Posterior vena cava (tissue), 2 donors: ENCODE measurements at regions not wholly inside any gene's neighbourhood (a gene's known extent, or its start where the extent isn't known, plus 50 kb on each side); places are given as distances from the start of the nearest gene placed in this dataset.
A peak's percentile ranks its signal among the peaks of the same experiment; 100 is the strongest.

Experiments
- DNase-seq: peaks from one replicate; pipeline ENCODE4 v3.0.0-alpha.2; 2020; ENCODE audit warnings: low spot score
- intact Hi-C, 2 donors: fragments of 100-400 bp; cut with DNase I; formaldehyde crosslinking; loops; one replicate each; pipeline versions ENCODE4 v1.14.1 to v1.14.2; 2022 to 2023
- donor health status: DM: yes; HTN: yes; CAD: no.
- donor health status: DM: yes; HTN: yes; CAD: no.

- DNase-seq, result no peak
- intact Hi-C loops, result no loop called here
These were observed 64.3 kb downstream of the DMRTA2 start for GRCh38 chr1:50358962-50359361.

- intact Hi-C loops, result no loop called here
These were observed 66.1 kb downstream of the DMRTA2 start for GRCh38 chr1:50357186-50357585.

GRCh38 chr1:50354813-50355212, 68.4 kb downstream of the DMRTA2 start:
- intact Hi-C loops, result no loop called here
- DNase-seq, result no peak

More at GRCh38 chr1:50357186-50357585, 66.1 kb downstream of the DMRTA2 start:
- DNase-seq, result no peak

DNA sequence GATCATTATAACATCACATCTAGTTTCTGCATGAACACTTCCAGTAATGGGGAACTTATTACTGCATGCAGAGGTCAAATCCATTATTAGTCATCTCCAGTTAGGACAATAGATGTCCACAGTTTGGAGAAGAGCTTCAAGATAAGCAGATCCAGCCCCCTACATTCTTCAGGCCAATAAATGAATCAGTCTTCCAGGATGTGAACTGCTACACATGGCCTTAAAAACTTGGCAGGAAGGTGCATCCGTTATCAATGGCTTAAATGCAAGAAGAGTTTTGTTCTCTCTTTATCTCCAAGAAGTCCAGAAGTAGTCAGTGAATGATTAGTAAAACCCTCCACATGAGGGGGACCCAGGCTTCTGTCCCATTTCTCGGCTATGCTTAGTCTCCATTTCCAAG, 70.8 kb downstream of the DMRTA2 start:
- intact Hi-C loops, result no loop called here
- DNase-seq, result no peak

GRCh38 chr1:50350868-50351267, 72.4 kb downstream of the DMRTA2 start:
- intact Hi-C loops, result no loop called here
- no peak for DNase-seq

GRCh38 chr1:50350421-50350820, 72.8 kb downstream of the DMRTA2 start:
- intact Hi-C loops, result no loop called here
- DNase-seq, result no peak

DNA sequence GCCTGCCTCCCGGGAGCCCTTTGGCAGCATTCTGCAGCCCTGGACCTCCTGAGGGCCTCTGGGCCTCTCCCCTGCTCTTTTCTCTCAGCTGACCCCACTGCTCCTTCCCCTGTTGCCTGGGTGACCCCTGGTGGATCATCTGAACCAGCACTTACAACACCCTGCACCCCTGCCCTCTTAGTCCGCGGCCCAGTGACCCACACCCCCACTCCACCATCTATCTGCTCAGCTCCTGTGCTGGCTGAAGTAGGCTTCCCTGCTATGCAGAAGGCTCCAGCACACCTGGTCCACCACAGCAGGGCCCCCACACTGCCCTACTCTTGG, 74.0 kb downstream of the DMRTA2 start:
- intact Hi-C loops, result loop anchor here in 1 of 2 donors (10.0 kb wide), 1 partner anchor 706 kb away; no protein-coding TSS in a partner anchor
- no peak for DNase-seq

DNA sequence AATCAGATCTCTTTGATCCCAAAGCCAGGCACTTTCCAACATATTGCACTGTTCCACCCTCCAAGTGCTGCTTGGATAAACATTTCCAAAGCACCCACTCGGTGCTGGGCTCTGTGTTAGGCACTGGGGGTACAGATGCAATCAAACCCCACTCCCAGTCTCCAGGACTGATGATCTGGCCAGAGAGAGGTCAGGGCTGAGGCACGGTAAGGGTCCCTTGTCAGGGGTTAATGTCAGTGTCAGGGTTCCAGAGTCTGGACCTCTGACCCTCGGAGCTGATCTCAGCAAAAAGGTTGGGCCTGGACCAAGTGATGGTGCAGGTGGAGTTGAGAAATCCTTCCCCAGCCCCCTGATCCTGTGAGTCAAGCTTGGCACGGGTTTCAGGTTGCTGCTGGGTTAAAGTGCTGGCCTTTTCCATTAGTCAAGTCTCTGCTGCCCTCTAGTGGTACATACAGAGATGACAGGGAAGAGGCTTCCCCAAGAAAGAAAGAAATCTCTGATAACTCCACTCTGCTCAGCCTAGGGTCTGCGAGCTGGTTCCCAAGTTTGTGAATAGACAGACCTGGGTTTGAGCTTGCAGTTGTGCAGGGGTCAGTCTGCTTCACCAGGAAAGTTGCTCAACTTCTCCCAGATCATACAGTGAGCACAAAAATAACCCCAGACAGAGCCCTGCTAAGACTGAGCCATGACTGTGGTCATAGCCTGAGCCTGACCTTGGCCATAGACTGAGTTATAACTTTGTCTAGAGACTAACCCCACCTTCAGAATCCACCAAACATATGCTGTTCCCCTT, 74.6 kb downstream of the DMRTA2 start:
- intact Hi-C loops, result loop anchor here in 1 of 2 donors (10.0 kb wide), 1 partner anchor 706 kb away; no protein-coding TSS in a partner anchor
- DNase-seq, result no peak

DNA sequence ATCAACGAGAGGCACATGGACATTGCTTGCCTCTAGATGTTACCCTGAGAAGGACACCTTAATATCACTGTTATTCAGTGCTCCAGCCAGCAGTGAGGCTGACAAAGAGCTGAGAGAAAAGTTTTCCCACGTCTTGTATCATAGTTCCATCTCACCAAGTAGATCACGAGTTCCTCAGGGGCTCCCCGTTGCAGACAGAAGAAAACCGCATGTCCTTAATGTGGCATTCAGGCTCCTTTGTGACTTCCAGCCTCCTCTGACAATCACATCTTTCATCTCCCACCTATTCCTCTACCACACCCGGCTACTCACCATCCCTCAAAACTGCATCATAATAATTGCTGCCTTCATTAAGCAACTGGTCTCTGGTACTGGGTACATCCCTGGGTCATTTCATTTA, 75.3 kb downstream of the DMRTA2 start:
- intact Hi-C loops, result loop anchor here in 1 of 2 donors (10.0 kb wide), 1 partner anchor 707 kb away; no protein-coding TSS in a partner anchor
- DNase-seq, result no peak

GRCh38 chr1:50346621-50347020, 76.6 kb downstream of the DMRTA2 start:
- DNase-seq, result no peak
- intact Hi-C loops, result loop anchor here in 1 of 2 donors (10.0 kb wide), 1 partner anchor 708 kb away; no protein-coding TSS in a partner anchor

DNA sequence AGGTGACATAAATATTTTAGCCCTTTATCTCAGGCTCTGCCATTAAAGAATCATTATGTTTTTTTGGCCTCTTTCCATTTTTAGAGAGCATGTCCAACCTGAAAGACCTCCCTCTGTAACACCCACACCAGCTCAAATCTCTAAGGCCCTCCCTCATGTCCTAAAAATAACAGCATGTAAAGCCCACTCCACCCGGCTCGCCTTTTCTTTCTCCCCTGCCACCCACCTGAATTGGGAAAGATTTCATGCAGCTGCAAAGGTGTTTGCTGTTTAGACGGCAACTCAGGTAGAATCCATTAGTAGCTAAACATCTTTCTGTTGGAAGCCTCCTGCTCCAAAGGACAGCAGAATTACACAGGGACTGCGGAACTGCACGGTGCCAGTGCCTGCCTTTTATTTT, 79.9 kb downstream of the DMRTA2 start:
- DNase-seq, result no peak
- intact Hi-C loops, result loop anchor here in 1 of 2 donors (10.0 kb wide), 1 partner anchor 711 kb away; no protein-coding TSS in a partner anchor

DNA sequence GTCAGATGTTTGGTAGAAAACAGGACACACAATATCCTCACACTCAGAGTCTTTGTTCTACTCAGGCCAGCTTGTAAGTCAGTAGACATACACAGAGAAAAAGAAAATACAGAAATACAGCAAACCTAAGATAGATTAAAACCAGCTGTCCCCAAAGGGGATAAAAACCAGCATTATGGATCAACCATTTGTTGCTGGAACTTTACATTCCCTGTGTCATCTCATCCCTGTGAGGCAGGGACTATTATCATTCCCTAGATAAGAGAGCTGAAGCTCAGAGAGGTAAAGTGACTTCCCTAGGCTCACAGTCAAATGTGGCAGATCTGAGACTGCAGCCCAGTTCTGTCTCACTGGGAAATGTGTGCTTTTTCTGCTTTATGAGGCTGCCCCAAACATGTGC, 80.7 kb downstream of the DMRTA2 start:
- intact Hi-C loops, result loop anchor here in 1 of 2 donors (10.0 kb wide), 1 partner anchor 712 kb away; no protein-coding TSS in a partner anchor
- no peak for DNase-seq

DNA sequence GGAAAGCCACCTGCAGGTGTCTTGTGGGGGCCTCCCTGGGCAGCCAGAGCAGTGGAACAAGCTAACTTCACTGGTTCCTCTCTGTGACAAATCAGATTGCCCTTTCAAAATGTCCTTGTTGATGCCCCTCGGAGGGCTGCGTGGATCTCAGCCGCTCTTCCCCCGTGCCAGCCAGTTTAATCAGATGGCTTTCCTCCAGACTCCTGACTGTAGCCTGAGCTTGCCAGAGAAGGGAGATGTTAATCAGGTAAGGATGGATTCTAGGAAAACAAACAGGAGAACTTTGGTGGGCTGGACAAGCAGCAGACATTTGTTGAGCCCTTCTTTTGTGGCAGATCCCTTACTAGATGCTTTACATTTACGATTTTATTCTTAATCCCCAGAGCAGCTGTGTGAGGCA, 88.2 kb downstream of the DMRTA2 start:
- intact Hi-C loops, result no loop called here
- DNase-seq, result no peak

DNA sequence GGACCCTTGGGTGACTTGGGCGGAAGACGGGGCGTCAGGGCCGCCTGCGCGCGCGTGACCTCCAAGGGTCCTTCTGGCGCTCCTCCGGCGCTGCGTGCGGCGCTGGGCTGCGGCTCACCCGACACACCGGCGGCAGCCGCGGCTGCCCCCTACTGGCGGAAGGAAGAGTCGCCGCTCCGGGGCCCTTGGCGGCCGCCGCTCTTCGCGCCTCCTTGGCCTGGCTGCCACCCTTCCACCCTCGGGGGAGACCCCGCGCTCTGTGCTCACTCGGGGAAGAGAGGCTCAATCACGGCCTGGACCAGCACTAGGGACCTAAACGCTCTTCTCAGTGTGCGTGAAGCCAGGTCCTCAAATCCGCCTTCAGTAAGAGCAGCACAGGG, 89.7 kb downstream of the DMRTA2 start:
- DNase-seq, result peak; percentile 88
- intact Hi-C loops, result no loop called here

DNA sequence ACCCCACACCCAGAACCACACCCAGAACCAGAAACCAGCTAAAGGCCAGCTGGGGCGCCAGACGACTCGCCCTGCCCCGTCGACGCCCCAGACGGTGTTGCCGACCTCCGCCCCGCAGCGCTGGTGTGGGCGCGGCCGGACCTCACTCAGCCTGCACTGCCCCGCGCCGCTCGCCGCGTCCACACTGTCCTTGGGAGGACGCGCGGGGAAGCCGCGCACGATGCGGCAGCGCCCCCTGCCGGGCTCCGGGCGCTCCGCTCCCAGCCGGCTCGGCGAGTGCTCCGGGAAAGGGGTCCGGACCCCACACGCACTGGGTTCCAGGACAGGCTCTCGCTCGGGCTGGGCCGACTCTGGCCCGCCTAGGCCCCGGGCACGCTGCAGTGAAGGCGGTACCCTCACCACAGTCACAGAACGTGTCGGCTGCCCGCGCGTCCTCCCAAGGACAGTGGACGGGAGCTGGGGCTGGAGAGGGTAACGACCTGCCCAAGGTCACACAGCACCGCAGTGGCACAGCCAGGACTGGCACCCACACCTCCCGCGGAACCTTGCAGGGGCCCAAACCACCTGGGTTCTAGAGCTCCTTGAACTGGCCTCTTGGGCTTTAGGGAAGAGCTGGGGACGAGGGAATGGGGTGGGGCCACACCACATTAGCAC, 90.2 kb downstream of the DMRTA2 start:
- intact Hi-C loops, result no loop called here
- peak; percentile 87 for DNase-seq

DNA sequence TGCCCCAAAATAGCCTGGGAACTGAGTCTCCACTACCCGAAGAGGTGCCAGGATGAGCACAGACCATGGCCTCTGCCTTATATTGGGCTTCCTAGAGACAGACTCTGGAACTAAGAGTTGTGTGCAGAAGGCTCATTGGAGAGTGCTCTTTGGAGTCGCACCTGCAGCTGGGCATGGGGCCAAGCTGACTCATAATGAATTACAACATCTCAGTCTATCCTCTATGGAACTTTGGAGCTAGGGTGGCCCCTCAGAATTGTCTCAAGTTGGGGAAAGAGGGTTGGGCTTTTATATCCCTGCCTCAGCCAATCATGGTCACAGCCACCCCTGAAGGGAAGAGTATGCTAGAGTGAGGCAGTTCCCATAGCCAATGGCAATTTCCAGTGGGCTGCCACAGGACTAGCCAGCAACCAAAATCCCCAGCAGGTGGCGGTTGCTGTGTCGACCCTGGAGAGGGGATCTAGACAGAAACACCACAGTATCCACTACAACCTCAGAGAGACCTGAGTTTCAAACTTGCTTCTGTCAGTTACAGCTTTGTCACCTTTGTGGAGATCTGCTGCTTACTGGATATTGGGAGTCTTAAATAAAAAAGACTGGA, 93.8 kb downstream of the DMRTA2 start:
- intact Hi-C loops, result no loop called here
- DNase-seq, result no peak

DNA sequence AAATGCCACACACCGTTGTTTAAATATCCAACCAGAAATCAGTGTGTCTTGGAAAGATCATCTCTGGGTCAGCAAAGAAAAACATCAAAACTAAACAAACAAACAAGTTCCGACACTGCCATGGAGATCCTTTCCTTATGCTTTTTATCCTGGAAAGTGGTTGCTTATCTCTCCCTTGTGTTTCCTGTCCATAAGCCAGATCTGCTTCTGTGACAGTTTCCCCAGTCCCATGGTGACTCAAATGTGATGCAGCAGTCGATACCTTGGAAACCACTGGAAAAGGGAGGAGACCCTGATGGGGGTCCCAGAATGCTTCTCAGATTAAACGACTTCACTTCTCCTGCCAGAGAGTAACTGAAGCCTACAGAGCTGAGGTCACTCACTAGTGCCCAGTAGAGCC, 94.7 kb downstream of the DMRTA2 start:
- DNase-seq, result no peak

GRCh38 chr1:50326026-50326425, 97.2 kb downstream of the DMRTA2 start:
- DNase-seq, result no peak
- intact Hi-C loops, result no loop called here

More for the DNA sequence above, 94.7 kb downstream of the DMRTA2 start:
- intact Hi-C loops, result no loop called here

- intact Hi-C loops, result loop anchor here in 1 of 2 donors (5.0 kb wide), 1 partner anchor 1235 kb away; no protein-coding TSS in a partner anchor
- DNase-seq, result no peak
These were observed 100.7 kb downstream of the DMRTA2 start for GRCh38 chr1:50322579-50322978.

DNA sequence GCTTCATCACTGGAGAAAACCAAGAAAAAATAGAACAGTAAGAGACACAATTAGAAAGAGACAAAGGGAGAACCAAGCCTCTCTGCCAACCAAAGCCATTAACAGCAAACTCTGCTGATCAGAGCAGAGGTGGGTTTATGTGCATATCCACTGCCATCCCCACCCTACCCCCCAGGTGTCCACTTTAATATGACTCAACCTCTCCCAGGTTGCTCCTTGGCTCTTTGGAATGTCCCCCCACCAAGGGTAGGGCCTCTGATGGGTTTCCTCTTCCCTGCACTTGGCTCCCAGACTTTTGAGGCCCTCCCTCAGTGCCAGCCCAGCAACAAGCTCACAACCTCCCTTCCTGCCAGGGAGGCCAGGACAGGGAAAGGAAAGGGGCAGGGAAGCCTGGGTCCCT, 104.8 kb downstream of the DMRTA2 start:
- DNase-seq, result no peak
- intact Hi-C loops, result no loop called here
